Vagina (tissue), 2 donors: ENCODE measurements at regions not wholly inside any gene's neighbourhood (a gene's known extent, or its start where the extent isn't known, plus 50 kb on each side); places are given as distances from the start of the nearest gene placed in this dataset.

Experiments used
- DNase-seq, 2 donors: peaks; one replicate each; pipeline ENCODE4 v3.0.0-alpha.2; 2017; ENCODE audit errors: extremely low spot score in 2 of 2
- H3K27ac ChIP-seq: fragments of 200-600 bp; sonication (generic); one replicate; pipeline ENCODE4 v1.5.1; 2019
- H3K27me3 ChIP-seq: fragments of 200-600 bp; sonication (generic); one replicate; pipeline ENCODE4 v1.5.1; 2019
- H3K36me3 ChIP-seq, 2 donors: fragments of 200-600 bp; sonication (generic); one replicate each; pipeline ENCODE4 v1.5.1; 2017 to 2019
- H3K4me1 ChIP-seq: fragments of 200-600 bp; sonication (generic); one replicate; pipeline ENCODE4 v1.5.1; 2019
- H3K4me3 ChIP-seq, 2 donors: fragments of 200-600 bp; sonication (generic); 1 replicate in 1 of 2; 2 replicates in 1 of 2; pipeline ENCODE4 v1.5.1; 2016 to 2019
- H3K9me3 ChIP-seq: fragments of 200-600 bp; sonication (generic); one replicate; pipeline ENCODE4 v1.5.1; 2019
- POLR2A ChIP-seq, 2 donors: fragments of 450-650 bp; IDR thresholded peaks; one replicate each; pipeline ENCODE4 v1.6.1; 2017; ENCODE audit warnings: antibody characterized with exemption in 2 of 2, mild to moderate bottlenecking in 2 of 2, moderate library complexity in 2 of 2
- POLR2AphosphoS5 ChIP-seq, 2 donors: sonication (generic); formaldehyde crosslinking; IDR thresholded peaks; one replicate each; pipeline ENCODE4 v1.9.0; 2017; ENCODE audit warnings: antibody characterized with exemption in 2 of 2, mild to moderate bottlenecking in 2 of 2, low read depth in 1 of 2; ENCODE audit not compliant: insufficient read depth in 1 of 2
- intact Hi-C: fragments of 100-400 bp; cut with DNase I; formaldehyde crosslinking; loops from one replicate; pipeline ENCODE4 v1.15.1; 2023
- TF ChIP-seq, protein P1 (sequence below), 3 experiments: fragments of 450-650 bp in 2 of 3; fragments of 200-600 bp in 1 of 3; sonication (generic) in 1 of 3; IDR thresholded peaks; one replicate each; pipeline ENCODE4 v1.5.1; 2017 to 2019; ENCODE audit warnings: antibody characterized with exemption in 3 of 3, mild to moderate bottlenecking in 2 of 3, moderate library complexity in 2 of 3

DNA sequence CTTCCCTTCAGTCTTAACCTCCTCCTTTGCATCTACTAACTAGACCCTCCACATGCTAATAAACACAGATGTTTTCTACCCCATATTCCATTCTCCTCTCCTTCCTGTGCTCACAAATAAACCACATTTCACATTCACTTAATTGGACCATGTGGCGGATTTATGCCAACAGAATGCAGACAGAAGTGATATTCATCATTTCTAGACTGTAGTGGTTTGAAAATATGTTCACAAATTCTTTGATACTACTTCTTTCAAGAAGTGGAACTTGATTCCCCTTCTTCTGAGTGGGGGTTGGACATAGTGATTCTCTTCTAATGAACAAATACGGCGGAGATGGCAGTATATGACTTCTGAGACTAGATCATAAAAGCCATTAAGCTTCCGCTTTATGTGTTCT, 73.5 kb upstream of the SPTBN1 start:
- H3K9me3 ChIP-seq = no peaks in the 10 kb centered on the region
- peaks cover 4% of the 10 kb centered on the region for H3K4me1 ChIP-seq
- H3K27me3 ChIP-seq = no peaks in the 10 kb centered on the region
- DNase-seq = no peak
- H3K4me3 ChIP-seq = no peak overlapping the region
- H3K27ac ChIP-seq = no peak overlapping the region
- no peak for TF ChIP-seq POLR2A (IDR thresholded peaks at IDR 0.05)
- TF ChIP-seq, protein P1, sequence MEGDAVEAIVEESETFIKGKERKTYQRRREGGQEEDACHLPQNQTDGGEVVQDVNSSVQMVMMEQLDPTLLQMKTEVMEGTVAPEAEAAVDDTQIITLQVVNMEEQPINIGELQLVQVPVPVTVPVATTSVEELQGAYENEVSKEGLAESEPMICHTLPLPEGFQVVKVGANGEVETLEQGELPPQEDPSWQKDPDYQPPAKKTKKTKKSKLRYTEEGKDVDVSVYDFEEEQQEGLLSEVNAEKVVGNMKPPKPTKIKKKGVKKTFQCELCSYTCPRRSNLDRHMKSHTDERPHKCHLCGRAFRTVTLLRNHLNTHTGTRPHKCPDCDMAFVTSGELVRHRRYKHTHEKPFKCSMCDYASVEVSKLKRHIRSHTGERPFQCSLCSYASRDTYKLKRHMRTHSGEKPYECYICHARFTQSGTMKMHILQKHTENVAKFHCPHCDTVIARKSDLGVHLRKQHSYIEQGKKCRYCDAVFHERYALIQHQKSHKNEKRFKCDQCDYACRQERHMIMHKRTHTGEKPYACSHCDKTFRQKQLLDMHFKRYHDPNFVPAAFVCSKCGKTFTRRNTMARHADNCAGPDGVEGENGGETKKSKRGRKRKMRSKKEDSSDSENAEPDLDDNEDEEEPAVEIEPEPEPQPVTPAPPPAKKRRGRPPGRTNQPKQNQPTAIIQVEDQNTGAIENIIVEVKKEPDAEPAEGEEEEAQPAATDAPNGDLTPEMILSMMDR (IDR thresholded peaks at IDR 0.05) = no peak
- TF ChIP-seq POLR2AphosphoS5 (IDR thresholded peaks at IDR 0.05; ENCODE audit: insufficient read depth in 1 of 2, low read depth in 1 of 2) = no peak
- intact Hi-C loops = no loop called here
- no peaks in the 10 kb centered on the region for H3K36me3 ChIP-seq

- Histone ChIP-seq H3K27ac (no peak overlapping the region), H3K4me1 (peaks cover 10% of the 10 kb centered on the region), H3K4me3 (no peak overlapping the region), H3K36me3 (no peaks in the 10 kb centered on the region), H3K27me3 (no peaks in the 10 kb centered on the region), H3K9me3 (no peaks in the 10 kb centered on the region)
- DNase-seq = no peak
- intact Hi-C loops = no loop called here
- no peak for TF ChIP-seq POLR2AphosphoS5 (IDR thresholded peaks at IDR 0.05; ENCODE audit: insufficient read depth in 1 of 2, low read depth in 1 of 2)
Measured at GRCh38 chr2:54384301-54385203, 71.6 kb upstream of the SPTBN1 start.

DNA sequence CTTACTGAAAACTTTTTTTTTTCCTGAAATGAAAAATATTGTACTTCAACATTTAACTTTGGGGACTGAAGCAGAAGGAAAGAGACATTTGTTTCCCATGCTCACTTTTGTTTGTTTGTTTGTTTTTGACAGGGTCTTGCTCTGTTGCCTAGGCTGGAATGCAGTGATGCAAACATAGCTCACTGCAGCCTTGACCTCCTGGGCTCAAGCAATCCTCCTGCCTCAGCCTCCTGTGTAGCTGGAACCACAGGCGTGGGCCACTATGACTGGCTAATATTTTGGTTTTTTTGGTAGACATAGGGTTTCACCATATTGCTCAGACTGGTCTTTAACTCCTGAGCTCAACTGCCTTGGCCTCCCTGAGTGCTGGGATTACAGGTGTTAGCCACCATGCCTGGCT, 70.9 kb upstream of the SPTBN1 start:
- Histone ChIP-seq H3K36me3 (no peaks in the 10 kb centered on the region), H3K27ac (no peak overlapping the region), H3K4me3 (no peak overlapping the region), H3K4me1 (peaks cover 10% of the 10 kb centered on the region), H3K9me3 (no peaks in the 10 kb centered on the region), H3K27me3 (no peaks in the 10 kb centered on the region)
- TF ChIP-seq POLR2AphosphoS5 (IDR thresholded peaks at IDR 0.05; ENCODE audit: insufficient read depth in 1 of 2, low read depth in 1 of 2) = no peak
- TF ChIP-seq POLR2A (IDR thresholded peaks at IDR 0.05) = no peak
- TF ChIP-seq, protein P1 (IDR thresholded peaks at IDR 0.05) = no peak
- no peak for DNase-seq
- intact Hi-C loops = no loop called here

DNA sequence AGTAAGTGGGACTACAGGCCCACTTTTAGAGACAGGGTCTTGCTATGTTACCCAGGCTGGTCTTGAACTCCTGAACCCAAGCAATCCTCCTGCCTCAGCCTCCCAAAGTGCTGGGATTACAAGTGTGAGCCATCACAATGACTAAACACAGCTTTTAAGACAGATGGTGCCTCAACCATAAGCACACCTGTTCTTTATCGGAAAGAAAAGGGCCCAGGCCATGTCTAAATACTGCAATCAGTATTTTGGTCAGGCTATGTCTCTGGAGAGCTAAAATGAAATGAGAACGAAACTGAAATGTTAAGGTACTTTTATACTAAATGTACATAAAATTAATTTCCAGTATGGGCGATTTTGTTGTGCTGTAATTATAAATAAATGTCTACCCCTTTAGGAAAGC, 69.5 kb upstream of the SPTBN1 start:
- peak overlapping the region; percentile 20 for H3K27ac ChIP-seq
- H3K27me3 ChIP-seq = no peaks in the 10 kb centered on the region
- H3K36me3 ChIP-seq = no peaks in the 10 kb centered on the region
- intact Hi-C loops = no loop called here
- no peaks in the 10 kb centered on the region for H3K9me3 ChIP-seq
- DNase-seq = no peak
- no peak overlapping the region for H3K4me3 ChIP-seq
- peaks cover 10% of the 10 kb centered on the region for H3K4me1 ChIP-seq
- TF ChIP-seq, protein P1 (IDR thresholded peaks at IDR 0.05) = no peak
- TF ChIP-seq POLR2A (IDR thresholded peaks at IDR 0.05) = no peak
- TF ChIP-seq POLR2AphosphoS5 (IDR thresholded peaks at IDR 0.05; ENCODE audit: insufficient read depth in 1 of 2, low read depth in 1 of 2) = no peak

GRCh38 chr2:54387059-54387991, 68.8 kb upstream of the SPTBN1 start:
- Histone ChIP-seq H3K4me3 (no peak overlapping the region), H3K4me1 (peaks cover 10% of the 10 kb centered on the region), H3K9me3 (no peaks in the 10 kb centered on the region), H3K36me3 (no peaks in the 10 kb centered on the region), H3K27me3 (no peaks in the 10 kb centered on the region), H3K27ac (peak overlapping the region; percentile 35)
- DNase-seq = no peak
- intact Hi-C loops = no loop called here
- TF ChIP-seq, protein P1 (IDR thresholded peaks at IDR 0.05) = peak in 1 of 3 experiments; percentile 14
- TF ChIP-seq POLR2AphosphoS5 (IDR thresholded peaks at IDR 0.05; ENCODE audit: insufficient read depth in 1 of 2, low read depth in 1 of 2) (no peak), POLR2A (IDR thresholded peaks at IDR 0.05) (no peak)
